Dermis blood vessel endothelial cell (primary cell): ENCODE measurements at regions not wholly inside any gene's neighbourhood (a gene's known extent, or its start where the extent isn't known, plus 50 kb on each side); places are given as distances from the start of the nearest gene placed in this dataset.

Experiments
- DNase-seq: peaks from one replicate; pipeline ENCODE4 v3.0.0; 2010

GRCh38 chr3:99500485-99500884 is 137.9 kb upstream of the COL8A1 start:
- DNase-seq = no peak

GRCh38 chr3:99499235-99500158 is 138.9 kb upstream of the COL8A1 start:
- peak; percentile 83 for DNase-seq

- DNase-seq = no peak
Measured at GRCh38 chr3:99498550-99499234, 139.7 kb upstream of the COL8A1 start.

- DNase-seq = no peak
Measured at GRCh38 chr3:99487894-99488293, 150.5 kb upstream of the COL8A1 start.

DNA sequence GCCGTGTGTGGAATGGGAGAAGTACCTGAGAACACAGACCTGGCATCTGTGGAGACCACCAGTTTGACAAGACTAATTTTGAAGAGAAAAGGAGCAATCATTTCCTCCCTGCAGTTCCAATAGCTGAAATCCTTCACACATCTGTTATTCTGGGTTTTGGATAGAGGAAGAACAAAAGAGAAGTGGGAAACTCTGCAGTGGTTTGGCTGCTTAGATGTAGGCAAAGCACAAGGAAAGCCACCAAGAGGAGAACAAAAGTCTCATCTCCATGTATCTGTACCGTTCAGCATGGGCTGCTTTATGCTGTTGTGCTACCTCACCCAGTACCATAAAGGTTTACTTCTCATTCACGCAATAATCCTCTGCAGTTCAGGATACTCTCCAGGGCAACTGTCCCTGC is 153.1 kb upstream of the COL8A1 start:
- DNase-seq = no peak

- no peak for DNase-seq
Measured at GRCh38 chr3:99484871-99485270, 153.5 kb upstream of the COL8A1 start.

GRCh38 chr3:99483841-99484240 is 154.6 kb upstream of the COL8A1 start:
- DNase-seq = no peak

- DNase-seq = peak; percentile 29
Measured at GRCh38 chr3:99482191-99482590, 156.2 kb upstream of the COL8A1 start.

DNA sequence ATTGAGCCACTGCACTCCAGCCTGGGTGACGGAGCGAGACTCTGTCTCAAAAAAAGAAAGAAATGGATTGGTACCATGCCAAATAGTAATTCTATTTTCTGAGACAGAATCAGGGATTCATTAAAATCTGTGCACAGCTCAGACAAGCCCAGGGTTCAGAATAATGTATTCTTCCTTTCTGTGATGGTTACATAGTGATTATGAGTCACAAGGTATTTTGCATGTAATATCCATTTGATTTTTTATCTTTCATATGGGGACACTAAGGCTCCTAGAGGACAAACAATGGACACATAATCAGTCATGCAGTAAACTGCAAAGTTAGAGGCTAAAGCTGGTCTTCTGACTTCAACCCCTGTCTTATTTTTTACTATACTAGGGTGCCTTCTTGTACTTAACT is 156.8 kb upstream of the COL8A1 start:
- DNase-seq = no peak

DNA sequence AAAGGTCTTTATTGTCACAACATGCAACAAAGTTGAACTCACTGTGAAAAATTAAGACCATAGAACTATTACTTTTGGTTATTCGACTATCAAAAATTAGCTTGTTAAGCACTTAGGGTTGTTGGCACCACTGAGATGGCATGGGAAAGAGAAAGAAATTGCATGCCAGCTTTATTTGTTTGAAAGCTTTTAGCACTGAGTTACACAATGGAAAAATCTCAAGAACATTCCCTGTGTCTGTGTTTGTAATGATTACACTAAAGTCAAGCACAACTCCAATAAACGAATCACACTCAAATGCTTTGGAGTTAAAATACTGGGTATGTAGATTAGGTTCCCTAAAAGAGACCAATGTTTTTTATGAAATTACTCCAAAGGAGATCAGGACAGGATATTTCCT is 158.6 kb upstream of the COL8A1 start:
- no peak for DNase-seq

DNA sequence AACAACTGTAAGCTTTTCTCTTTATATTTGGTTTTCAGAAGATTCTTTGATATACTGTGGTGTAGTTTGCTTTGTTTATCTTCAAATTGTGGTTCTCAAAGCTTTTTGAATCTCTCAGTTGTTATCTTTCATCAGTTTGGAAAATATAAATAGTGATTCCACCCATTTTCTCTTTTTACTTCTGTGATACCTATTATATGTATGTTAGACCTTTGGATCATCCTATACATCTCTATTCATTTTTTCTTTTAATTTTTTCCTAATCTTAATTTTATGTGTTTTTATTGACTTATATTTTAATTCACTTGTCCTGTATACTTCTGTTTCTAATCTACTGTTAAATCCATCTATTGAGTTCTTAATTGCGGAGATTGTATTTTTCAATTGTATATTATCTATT is 160.7 kb upstream of the COL8A1 start:
- DNase-seq = no peak

- DNase-seq = no peak
Measured at GRCh38 chr3:99475229-99475628, 163.2 kb upstream of the COL8A1 start.

- no peak for DNase-seq
Measured at GRCh38 chr3:99474776-99475175, 163.6 kb upstream of the COL8A1 start.

GRCh38 chr3:99473321-99473751 is 165.1 kb upstream of the COL8A1 start:
- DNase-seq = no peak

GRCh38 chr3:99472385-99472784 is 166.0 kb upstream of the COL8A1 start:
- no peak for DNase-seq

DNA sequence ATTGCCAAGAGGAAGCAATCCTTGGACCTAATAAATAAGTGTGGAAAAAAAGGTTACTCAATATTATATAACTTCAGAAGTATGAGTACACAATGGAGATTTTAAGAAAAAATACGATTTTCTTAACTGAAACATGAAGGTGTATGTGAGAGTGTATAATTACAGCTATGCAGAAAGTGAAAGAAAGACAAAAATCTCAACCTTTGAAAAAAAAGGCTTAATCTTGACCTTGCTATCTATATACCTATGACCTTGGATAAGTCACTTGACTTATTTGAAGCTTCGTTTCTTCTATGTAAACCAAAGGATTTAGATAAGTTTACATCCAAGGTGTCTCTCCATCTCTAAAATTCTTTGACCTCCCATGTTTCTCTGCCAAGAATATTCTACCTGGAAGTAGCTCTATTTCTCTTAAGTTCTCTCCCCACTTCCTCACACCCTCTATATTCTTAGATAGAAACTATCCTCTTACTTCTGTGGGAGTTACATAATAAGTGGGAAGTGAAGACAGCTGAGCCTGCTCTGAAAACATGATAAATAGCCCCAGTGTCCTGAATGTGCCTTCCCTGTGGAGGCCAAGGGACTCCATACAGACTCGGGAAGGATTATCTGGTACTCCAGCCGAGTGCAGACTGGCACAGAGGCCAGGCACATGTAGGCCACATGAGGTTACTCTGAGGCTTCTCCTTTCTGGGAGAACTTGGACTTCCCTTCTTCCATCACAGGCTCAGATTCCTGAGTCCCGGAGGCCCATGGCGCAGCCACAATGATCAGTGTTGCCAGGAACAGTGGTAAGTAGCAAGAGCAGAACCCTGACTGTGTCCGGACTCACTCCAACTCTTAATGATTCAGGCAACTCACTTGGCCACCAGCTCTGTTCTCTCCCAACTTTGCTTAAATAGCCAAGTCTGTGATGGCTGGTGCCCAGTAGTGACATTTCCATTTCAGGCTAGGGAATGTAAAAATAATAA is 166.8 kb upstream of the COL8A1 start:
- no peak for DNase-seq

- no peak for DNase-seq
Measured at GRCh38 chr3:99470841-99471240, 167.6 kb upstream of the COL8A1 start.

DNA sequence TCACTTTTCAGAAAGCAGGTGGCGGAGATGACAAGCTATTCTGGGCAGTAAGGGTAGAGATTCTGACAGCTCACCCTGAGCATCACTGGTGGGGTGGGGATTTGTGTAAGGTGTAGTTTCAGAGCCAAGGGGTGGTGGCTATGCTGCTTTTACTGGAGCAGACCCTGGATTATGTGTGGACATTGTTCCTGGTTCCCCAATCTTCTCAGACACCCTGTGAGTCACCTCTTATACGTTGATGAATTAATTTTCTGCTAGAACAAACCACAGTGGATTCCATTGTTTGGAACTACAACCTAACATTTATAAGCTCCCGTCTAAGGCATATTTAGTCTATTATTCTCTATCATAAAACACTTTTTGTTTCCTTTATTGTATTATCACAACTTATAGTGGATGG is 169.5 kb upstream of the COL8A1 start:
- no peak for DNase-seq

GRCh38 chr3:99467420-99467819 is 171.0 kb upstream of the COL8A1 start:
- no peak for DNase-seq

GRCh38 chr3:99466331-99466730 is 172.1 kb upstream of the COL8A1 start:
- DNase-seq = no peak

DNA sequence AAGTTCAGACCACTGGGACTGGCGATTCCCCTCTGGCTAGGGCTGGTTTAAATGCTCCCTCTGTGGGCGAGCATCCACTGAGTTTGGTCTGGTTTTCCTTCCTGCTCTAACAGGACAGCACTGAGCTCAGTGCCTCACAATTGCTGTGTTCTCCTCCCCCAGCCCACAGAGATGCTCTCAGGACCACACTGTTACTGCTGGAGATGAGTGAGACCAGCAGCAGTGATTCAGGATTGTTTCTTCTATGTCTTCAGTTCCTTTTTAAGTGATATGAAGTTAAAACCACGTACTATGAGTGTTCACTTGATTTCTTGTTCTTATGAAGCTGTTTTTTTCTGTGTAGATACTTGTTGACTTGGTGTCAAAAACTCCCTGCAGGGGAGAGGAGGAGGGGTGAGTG is 180.4 kb upstream of the COL8A1 start:
- DNase-seq = no peak

DNA sequence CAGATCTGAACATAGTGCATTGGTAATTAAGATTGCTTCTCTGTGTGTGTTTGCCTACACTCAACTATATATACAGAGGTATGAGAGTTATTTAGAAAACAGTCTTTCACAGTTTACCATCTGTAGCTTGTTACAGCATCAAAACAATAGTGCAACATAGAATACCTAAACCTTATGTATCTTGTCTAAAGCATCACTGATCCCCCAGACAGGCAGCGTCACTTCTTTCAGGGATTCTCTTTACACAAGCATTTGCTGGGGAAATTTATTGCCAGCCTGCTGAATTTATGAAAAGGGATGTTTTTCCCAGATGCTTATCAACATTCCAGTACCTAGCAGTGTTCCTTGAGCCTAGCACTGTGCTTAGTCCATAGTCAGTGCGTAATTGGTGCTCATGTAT is 195.8 kb upstream of the COL8A1 start:
- no peak for DNase-seq

DNA sequence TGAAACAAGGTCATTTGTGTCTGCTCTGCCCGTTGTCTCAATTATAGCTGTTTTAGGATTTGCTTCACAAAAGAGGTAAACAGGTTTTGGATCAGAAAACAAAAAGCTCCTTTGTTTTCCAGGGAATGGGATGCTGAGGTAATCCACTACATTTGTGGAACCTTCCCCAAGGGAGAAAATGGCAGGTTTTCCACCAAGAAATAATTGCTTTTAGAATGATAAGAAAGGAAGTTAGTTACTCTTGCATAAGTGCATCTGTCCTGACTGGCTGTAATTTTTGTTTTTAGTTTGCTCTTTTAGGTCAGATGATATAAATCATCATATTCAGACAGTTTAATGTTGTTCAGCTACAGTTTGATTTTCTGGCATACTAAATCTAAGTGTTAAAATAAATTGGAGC is 198.5 kb upstream of the COL8A1 start:
- DNase-seq = no peak
